GM18861 (cell line): ENCODE measurements at regions not wholly inside any gene's neighbourhood (a gene's known extent, or its start where the extent isn't known, plus 50 kb on each side); places are given as distances from the start of the nearest gene placed in this dataset.
"Not testable (repeated sequence)": the region's sequence is repeated elsewhere in the genome, so short reads cannot be mapped to it uniquely, and the experiment has no call there.

Experiments
- ATAC-seq: cut with Tn5 transposase; IDR thresholded peaks from one replicate; pipeline ENCODE4 v1.9.1; 2021; ENCODE audit not compliant: unreplicated experiment

GRCh38 chr2:102871707-102872106 lies 109.9 kb downstream of the TMEM182 start:
- no peak for ATAC-seq

- ATAC-seq, result no peak
These were observed 110.6 kb downstream of the TMEM182 start for GRCh38 chr2:102872388-102872787.

- not testable (repeated sequence) for ATAC-seq
These were observed 117.7 kb downstream of the TMEM182 start for GRCh38 chr2:102879513-102879912.

GRCh38 chr2:102880731-102881130 lies 118.9 kb downstream of the TMEM182 start:
- no peak for ATAC-seq

GRCh38 chr2:102886216-102886893 lies 124.5 kb downstream of the TMEM182 start:
- no peak for ATAC-seq

GRCh38 chr2:102888514-102888913 lies 126.7 kb downstream of the TMEM182 start:
- no peak for ATAC-seq

GRCh38 chr2:102891296-102891695 lies 129.5 kb downstream of the TMEM182 start:
- no peak for ATAC-seq

- ATAC-seq, result no peak
These were observed 131.0 kb downstream of the TMEM182 start for GRCh38 chr2:102892698-102893310.

GRCh38 chr2:102893870-102894269 lies 132.0 kb downstream of the TMEM182 start:
- ATAC-seq, result no peak

GRCh38 chr2:102895376-102895775 lies 133.5 kb downstream of the TMEM182 start:
- no peak for ATAC-seq

- not testable (repeated sequence) for ATAC-seq
These were observed 147.4 kb downstream of the TMEM182 start for GRCh38 chr2:102909240-102909639.

GRCh38 chr2:102910724-102911123 lies 148.9 kb downstream of the TMEM182 start:
- no peak for ATAC-seq

GRCh38 chr2:102915128-102915527 lies 153.3 kb downstream of the TMEM182 start:
- no peak for ATAC-seq

GRCh38 chr2:102922321-102922720 lies 160.5 kb downstream of the TMEM182 start:
- ATAC-seq, result no peak

- ATAC-seq, result no peak
These were observed 163.2 kb downstream of the TMEM182 start for GRCh38 chr2:102925003-102925402.

GRCh38 chr2:102927854-102928267 lies 166.0 kb downstream of the TMEM182 start:
- no peak for ATAC-seq

GRCh38 chr2:102929721-102930120 lies 167.9 kb downstream of the TMEM182 start:
- no peak for ATAC-seq

GRCh38 chr2:102932501-102932900 lies 170.7 kb downstream of the TMEM182 start:
- ATAC-seq, result no peak

- no peak for ATAC-seq
These were observed 177.4 kb downstream of the TMEM182 start for GRCh38 chr2:102939207-102939606.

GRCh38 chr2:102940684-102941083 lies 178.9 kb downstream of the TMEM182 start:
- no peak for ATAC-seq

GRCh38 chr2:102942107-102942506 lies 180.3 kb downstream of the TMEM182 start:
- no peak for ATAC-seq

GRCh38 chr2:102943251-102943650 lies 181.4 kb downstream of the TMEM182 start:
- no peak for ATAC-seq
